ENCODE measurements at regions not wholly inside any gene's neighbourhood (a gene's known extent, or its start where the extent isn't known, plus 50 kb on each side); places are given as distances from the start of the nearest gene placed in this dataset.

DNA sequence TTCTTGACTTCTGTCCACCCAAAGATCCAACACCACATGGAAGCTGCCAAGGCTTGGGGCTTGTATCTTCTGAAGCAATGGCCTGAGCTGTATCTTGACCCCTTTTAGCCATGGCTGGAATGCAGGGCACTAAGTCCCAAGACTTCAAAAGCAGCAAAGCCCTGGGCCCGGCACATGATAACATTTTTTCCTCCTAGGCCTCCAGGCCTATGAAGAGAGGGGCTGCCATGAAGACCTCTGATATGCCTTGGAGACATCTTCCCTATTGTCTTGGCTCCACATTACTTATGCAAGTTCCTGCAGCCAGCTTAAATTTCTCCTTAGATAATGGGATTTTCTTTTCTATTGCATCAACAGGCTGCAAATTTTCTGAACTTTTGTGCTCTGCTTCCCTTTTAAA, 1252.6 kb upstream of the CITED2 start:
- ATAC-seq (ENCODE audit: low read depth) (no peak), DNase-seq (no peak)
- POLR2A ChIA-PET, result no interaction called here
- Mint-ChIP-seq H3K4me1 (no peaks in the 10 kb centered on the region), H3K9me3 (peaks cover 10% of the 10 kb centered on the region), H3K27me3 (no peaks in the 10 kb centered on the region), H3K4me3 (no peak overlapping the region), H3K27ac (no peak overlapping the region), H3K36me3 (no peaks in the 10 kb centered on the region)

DNA sequence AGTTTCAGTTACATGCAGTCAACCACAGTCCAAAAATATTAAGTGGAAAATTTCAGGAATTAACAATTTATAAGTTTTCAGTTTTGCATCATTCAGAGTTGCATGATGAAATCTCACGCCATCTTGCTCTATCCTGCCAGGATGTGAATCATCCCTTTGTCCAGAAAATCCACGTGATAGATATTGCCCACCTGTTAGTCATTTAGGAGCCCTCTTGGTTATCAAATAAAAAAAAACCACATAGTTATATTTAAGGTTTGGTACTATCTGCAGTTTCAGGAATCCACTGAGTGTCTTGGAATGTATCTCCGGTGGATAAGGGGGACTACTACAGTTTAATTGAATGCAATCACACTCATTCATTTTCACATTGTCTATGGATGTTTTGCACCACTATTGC, 1249.0 kb upstream of the CITED2 start:
- no peaks in the 10 kb centered on the region for H3K27me3 Mint-ChIP-seq
- no peaks in the 10 kb centered on the region for H3K4me1 Mint-ChIP-seq
- H3K36me3 Mint-ChIP-seq, result no peaks in the 10 kb centered on the region
- H3K4me3 Mint-ChIP-seq, result no peak overlapping the region
- DNase-seq (no peak), ATAC-seq (ENCODE audit: low read depth) (no peak)
- peaks cover 12% of the 10 kb centered on the region for H3K9me3 Mint-ChIP-seq
- POLR2A ChIA-PET, result no interaction called here
- no peak overlapping the region for H3K27ac Mint-ChIP-seq

DNA sequence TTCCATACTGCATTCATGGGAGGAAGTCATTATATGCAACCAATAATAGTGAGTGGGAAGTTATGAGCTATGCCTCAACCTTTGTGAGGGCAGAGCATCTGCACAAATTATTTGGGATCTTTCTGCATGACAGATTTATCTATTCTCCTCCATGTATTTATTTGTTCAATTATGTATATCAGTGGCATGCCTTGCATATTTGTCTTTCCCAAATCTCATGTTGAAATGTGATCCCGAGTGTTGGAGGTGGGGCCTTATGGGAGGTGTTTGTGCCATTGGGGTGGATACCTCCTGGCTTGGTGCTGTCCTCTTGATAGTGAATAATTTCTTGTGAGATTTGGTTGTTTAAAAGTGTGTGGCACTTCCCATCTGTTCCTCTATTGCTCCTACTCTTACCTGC, 1246.0 kb upstream of the CITED2 start:
- DNase-seq (no peak), ATAC-seq (ENCODE audit: low read depth) (no peak)
- H3K27me3 Mint-ChIP-seq, result no peaks in the 10 kb centered on the region
- peaks cover 2% of the 10 kb centered on the region for H3K9me3 Mint-ChIP-seq
- H3K4me1 Mint-ChIP-seq, result no peaks in the 10 kb centered on the region
- POLR2A ChIA-PET, result no interaction called here
- H3K36me3 Mint-ChIP-seq, result no peaks in the 10 kb centered on the region
- no peak overlapping the region for H3K27ac Mint-ChIP-seq
- H3K4me3 Mint-ChIP-seq, result no peak overlapping the region

DNA sequence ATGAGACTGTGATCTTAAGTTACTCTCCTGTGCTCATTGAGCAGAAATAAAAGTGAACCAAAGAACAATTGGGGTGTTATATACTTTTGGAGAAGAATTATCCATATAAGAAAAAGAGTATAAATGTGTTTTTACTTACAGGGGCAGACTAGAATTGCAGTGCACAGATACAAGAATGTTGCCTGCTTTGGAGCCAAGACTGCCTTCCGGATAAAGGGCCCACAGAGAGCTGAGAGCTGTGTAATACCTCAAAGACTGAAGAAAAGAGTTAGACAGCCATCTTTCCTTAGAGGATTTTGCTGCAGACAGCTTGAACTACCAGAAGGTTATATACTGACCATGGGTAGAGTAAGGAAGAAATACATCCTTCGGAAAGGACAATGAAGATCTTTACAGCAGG, 1235.5 kb upstream of the CITED2 start:
- Mint-ChIP-seq H3K9me3 (no peaks in the 10 kb centered on the region), H3K27me3 (peaks cover 2% of the 10 kb centered on the region), H3K27ac (no peak overlapping the region), H3K36me3 (no peaks in the 10 kb centered on the region), H3K4me1 (no peaks in the 10 kb centered on the region), H3K4me3 (no peak overlapping the region)
- POLR2A ChIA-PET, result no interaction called here
- DNase-seq (no peak), ATAC-seq (ENCODE audit: low read depth) (no peak)

DNA sequence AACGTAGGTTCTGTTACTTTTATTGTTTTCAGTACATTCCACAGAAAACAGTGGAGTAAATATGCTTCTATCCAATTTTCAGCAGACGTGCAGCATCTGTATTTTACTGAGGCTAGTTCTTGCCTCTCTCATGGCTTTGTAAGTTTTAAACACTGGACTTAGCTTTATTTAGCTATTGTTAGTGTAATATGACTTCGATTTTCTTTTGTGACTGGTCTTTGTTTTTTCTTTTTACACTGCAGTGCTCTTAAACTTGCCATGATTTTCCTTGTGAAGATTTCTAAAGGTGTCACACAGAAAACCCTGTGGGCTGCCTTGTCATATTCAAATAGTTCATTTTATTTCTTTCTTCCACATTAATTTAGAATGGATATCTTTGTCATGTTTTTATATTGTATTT, 1234.9 kb upstream of the CITED2 start:
- no peak overlapping the region for H3K4me3 Mint-ChIP-seq
- no peak overlapping the region for H3K27ac Mint-ChIP-seq
- H3K36me3 Mint-ChIP-seq, result no peaks in the 10 kb centered on the region
- peaks cover 2% of the 10 kb centered on the region for H3K27me3 Mint-ChIP-seq
- POLR2A ChIA-PET, result no interaction called here
- ATAC-seq (ENCODE audit: low read depth) (no peak), DNase-seq (no peak)
- H3K9me3 Mint-ChIP-seq, result no peaks in the 10 kb centered on the region
- no peaks in the 10 kb centered on the region for H3K4me1 Mint-ChIP-seq

DNA sequence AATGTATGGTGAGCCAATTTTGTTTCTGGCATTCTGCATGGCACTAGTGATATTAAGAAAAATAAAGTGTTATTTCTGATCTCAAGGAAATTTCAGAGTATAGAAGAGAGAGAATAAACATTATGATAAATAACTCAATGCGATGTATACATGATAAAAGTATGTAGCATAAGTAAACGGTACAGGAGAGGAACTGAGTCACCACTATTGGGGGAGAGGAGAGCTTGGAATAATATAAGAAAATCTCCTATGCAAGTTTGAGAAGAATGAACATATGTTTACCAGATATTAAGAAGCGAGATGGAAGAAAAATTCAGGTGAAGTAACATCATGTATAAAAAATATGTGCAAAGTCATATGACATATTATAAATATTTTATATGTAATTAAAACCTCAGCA, 1230.3 kb upstream of the CITED2 start:
- H3K27me3 Mint-ChIP-seq, result peaks cover 9% of the 10 kb centered on the region
- no peak for DNase-seq
- H3K36me3 Mint-ChIP-seq, result no peaks in the 10 kb centered on the region
- POLR2A ChIA-PET, result no interaction called here
- no peaks in the 10 kb centered on the region for H3K9me3 Mint-ChIP-seq
- H3K27ac Mint-ChIP-seq, result no peak overlapping the region
- H3K4me1 Mint-ChIP-seq, result no peaks in the 10 kb centered on the region
- no peak overlapping the region for H3K4me3 Mint-ChIP-seq
- ATAC-seq (ENCODE audit: low read depth), result no peak

DNA sequence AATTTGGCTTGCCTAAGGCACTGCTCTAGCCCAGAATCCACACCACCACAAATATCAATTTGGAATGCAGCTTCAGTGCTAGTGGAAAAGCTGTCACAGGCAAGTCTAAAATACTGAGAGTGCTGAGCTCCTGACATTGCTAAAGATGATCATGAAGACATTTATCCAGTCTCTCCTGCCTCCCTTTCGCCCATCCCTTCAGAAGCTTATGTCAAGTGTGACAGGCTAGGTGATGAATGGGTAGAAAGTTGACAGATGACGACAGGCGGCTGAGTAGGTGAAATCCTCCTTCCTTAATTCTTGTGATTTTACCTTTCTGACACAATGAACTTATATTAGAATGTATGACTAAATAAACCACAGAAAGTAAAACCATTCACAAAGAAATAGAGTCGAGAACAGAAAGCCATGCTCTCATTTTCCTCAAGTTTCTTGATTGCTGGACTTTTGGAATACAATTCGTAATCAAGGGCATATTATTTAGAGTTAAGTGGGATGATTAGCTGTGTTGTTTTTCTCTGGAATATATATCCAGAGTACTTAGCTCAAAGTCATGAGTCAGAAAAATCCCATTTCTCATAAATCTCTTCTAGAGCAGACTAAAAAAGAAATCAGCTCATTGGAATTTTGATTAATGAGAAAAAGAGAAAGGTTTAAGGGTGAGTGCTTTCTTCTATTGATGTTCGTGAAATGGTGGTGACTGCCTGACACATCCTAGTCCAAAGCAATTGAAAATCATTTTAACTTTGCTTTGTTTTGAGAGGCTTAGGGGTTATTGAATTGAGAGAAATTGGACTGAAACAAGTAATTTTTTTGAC, 1228.2 kb upstream of the CITED2 start:
- H3K4me3 Mint-ChIP-seq, result no peak overlapping the region
- peaks cover 9% of the 10 kb centered on the region for H3K27me3 Mint-ChIP-seq
- ATAC-seq (ENCODE audit: low read depth), result no peak
- no peak overlapping the region for H3K27ac Mint-ChIP-seq
- no peak for DNase-seq
- H3K4me1 Mint-ChIP-seq, result no peaks in the 10 kb centered on the region
- H3K36me3 Mint-ChIP-seq, result no peaks in the 10 kb centered on the region
- H3K9me3 Mint-ChIP-seq, result no peaks in the 10 kb centered on the region
- POLR2A ChIA-PET, result no interaction called here

DNA sequence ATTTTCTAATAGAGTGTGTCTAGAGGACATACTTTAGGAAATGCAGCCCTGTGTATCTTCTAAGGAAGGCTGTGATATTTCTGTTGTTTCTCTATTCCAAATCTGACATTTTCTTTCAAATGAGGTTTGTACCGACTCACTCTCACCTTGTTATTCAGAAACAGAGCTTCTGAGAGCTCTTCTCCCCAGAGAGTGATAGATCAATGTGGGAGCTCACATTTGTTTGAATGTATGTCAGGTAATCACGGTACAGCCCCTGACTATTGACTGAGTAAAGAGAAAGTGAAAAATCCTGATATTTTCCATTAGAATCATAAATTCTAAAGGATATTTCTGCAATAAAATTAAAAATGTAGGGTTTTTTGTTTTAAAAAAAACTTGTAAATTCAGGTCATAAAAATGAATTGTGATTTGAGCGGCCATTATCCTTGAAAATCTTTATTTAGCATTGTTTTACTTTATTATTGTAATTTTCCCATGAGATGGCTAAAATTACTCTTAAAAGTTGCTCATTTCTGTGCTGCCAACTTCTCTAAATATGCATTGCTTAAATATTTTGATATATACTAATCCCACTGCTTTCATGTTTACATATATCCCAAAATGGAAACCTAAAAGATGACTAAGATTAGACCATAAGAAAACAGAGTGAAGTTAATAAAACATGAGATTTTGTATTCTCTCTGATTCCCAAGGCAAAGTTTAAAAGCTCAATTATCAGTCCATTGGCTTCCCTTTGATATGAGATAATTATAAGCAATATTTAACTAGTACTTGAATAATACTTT, 1226.8 kb upstream of the CITED2 start:
- peaks cover 10% of the 10 kb centered on the region for H3K27me3 Mint-ChIP-seq
- no peak overlapping the region for H3K27ac Mint-ChIP-seq
- H3K36me3 Mint-ChIP-seq, result no peaks in the 10 kb centered on the region

DNA sequence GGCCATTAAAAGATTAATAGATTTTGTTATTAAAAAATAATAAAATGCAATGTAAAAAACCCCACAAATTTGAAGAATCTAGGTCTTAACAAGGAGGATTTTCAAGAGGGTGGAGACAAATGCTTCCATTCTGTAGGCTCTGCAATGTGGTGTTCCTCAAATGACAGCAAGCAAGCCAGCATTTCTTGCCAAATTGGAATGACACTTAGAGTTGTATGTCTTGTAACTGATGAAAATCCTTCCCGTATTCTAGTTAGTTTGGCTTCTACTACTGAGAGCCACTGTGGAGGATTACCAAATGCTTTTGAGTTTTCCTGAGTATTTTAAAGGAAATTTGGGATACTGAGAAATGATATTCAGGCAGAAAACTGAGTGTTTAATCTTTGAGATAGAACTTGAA, 1225.5 kb upstream of the CITED2 start:
- Mint-ChIP-seq H3K27ac (no peak overlapping the region), H3K4me3 (no peak overlapping the region), H3K27me3 (peaks cover 12% of the 10 kb centered on the region), H3K4me1 (no peaks in the 10 kb centered on the region), H3K36me3 (no peaks in the 10 kb centered on the region), H3K9me3 (no peaks in the 10 kb centered on the region)
- no peak for ATAC-seq (ENCODE audit: low read depth)
- POLR2A ChIA-PET, result no interaction called here
- no peak for DNase-seq

More for the DNA sequence above, 1226.8 kb upstream of the CITED2 start:
- Mint-ChIP-seq H3K9me3 (no peaks in the 10 kb centered on the region), H3K4me1 (no peaks in the 10 kb centered on the region), H3K4me3 (no peak overlapping the region)
- DNase-seq (no peak), ATAC-seq (ENCODE audit: low read depth) (no peak)
- POLR2A ChIA-PET, result no interaction called here

DNA sequence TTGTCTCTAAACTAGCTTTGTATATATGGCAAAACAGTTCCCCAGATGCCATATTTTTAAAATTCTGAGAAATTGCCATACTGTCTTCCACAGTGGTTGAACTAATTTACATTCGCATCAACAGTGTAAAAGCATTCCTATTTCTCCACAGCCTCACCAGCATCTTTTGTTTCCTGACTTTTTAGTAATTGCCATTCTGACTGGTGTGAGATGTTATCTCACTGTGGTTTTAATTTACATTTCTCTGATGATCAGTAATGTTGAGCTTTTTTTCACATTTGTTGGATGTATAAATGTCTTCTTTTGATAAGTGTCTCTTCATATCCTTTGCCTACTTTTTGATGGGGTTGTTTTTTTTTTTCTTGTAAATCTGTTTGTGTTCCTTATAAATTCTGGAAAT, 1222.7 kb upstream of the CITED2 start:
- no peak for DNase-seq
- H3K4me1 Mint-ChIP-seq, result no peaks in the 10 kb centered on the region
- peaks cover 4% of the 10 kb centered on the region for H3K36me3 Mint-ChIP-seq
- H3K9me3 Mint-ChIP-seq, result peaks cover 5% of the 10 kb centered on the region
- POLR2A ChIA-PET, result no interaction called here
- H3K27ac Mint-ChIP-seq, result no peak overlapping the region
- no peak overlapping the region for H3K4me3 Mint-ChIP-seq
- peaks cover 18% of the 10 kb centered on the region for H3K27me3 Mint-ChIP-seq
- ATAC-seq (ENCODE audit: low read depth), result no peak

DNA sequence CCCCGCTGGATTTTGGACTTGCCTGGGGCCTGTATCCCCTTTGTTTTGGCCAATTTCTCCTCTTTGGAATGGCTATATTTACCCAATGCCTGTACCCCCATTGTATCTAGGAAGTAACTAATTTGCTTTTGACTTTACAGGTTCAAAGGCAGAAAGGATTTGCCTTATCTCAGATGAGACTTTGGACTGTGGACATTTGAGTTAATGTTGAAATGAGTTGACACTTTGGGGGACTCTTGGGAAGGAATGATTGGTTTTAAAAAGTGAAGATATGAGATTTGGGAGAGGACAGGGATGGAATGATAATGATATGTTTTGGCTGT, 1220.3 kb upstream of the CITED2 start:
- Mint-ChIP-seq H3K27me3 (peaks cover 12% of the 10 kb centered on the region), H3K4me1 (no peaks in the 10 kb centered on the region), H3K36me3 (peaks cover 4% of the 10 kb centered on the region), H3K9me3 (peaks cover 5% of the 10 kb centered on the region), H3K27ac (no peak overlapping the region), H3K4me3 (no peak overlapping the region)
- POLR2A ChIA-PET, result no interaction called here
- DNase-seq, result no peak
- ATAC-seq (ENCODE audit: low read depth), result no peak

DNA sequence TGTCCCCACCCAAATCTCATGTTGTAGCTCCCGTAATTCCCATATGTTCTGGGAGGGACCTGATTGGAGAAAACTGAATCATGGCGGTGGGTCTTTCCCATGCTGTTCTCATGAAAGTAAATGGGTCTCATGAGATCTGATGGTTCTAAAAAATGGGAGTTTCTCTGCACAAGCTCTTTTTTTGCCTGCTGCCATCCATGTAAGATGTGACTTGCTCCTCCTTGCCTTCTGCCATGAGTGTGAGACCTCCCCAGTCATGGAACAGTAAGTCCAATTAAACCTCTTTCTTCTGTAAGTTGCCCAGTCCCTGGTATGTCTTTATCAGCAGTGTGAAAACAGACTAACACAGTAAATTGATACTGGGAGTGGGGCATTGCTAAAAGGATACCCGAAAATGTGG, 1218.4 kb upstream of the CITED2 start:
- H3K27ac Mint-ChIP-seq, result no peak overlapping the region
- peaks cover 12% of the 10 kb centered on the region for H3K27me3 Mint-ChIP-seq
- H3K4me3 Mint-ChIP-seq, result no peak overlapping the region
- POLR2A ChIA-PET, result no interaction called here
- ATAC-seq (ENCODE audit: low read depth) (no peak), DNase-seq (no peak)
- peaks cover 5% of the 10 kb centered on the region for H3K9me3 Mint-ChIP-seq
- H3K36me3 Mint-ChIP-seq, result peaks cover 4% of the 10 kb centered on the region
- no peaks in the 10 kb centered on the region for H3K4me1 Mint-ChIP-seq

DNA sequence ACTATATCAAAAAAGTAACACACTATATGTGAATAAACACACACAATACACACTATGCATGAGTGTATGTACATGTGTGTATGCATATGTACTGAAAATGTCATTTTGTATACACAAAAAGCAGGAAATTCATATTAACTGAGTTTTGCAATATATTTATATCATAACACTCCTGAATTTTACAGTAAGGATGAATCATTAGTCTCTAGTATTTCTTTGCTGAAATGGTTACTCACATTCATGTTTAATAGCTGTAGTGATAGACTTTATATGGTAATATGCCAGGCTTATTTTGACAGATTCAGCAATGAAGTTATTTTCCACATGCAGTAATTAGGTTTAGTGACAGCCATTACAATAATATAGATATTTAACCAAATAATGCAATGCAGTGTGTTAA, 1216.2 kb upstream of the CITED2 start:
- no peak for ATAC-seq (ENCODE audit: low read depth)
- H3K27me3 Mint-ChIP-seq, result peaks cover 10% of the 10 kb centered on the region
- POLR2A ChIA-PET, result no interaction called here

DNA sequence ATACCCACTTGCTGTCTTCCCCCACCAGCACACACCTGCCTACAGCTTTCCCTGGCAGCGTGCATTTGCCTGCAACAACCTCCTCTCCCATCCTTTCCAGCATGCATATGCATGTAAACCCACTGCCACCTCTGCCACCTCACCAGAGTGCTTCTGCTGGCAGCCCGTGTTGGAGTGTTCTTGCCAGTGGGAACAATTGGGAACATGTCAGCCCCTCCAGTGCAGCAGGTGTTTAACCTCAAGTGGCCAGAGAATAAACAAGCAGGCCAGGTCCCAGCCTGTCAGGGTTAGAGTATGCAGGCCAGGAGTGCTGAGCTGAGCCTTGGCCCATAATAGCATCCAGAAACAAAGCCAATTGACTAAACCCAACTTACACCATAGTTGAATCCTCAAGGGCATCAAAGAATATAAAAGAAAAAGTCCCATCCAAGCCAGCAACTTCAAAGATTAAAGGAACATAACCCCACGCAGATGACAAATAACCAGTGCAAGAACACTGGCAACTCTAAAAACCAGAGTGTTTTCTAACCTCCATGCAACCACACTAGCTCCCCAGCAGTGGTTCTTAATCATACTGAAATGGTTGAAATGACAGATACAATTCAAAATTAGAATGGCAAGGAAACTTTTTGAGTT, 1212.1 kb upstream of the CITED2 start:
- ATAC-seq (ENCODE audit: low read depth) (peak; percentile 79), DNase-seq (no peak)
- Mint-ChIP-seq H3K36me3 (peaks cover 17% of the 10 kb centered on the region), H3K9me3 (peaks cover 3% of the 10 kb centered on the region), H3K27me3 (peaks cover 13% of the 10 kb centered on the region), H3K4me3 (peak overlapping the region; percentile 55), H3K4me1 (peaks cover 30% of the 10 kb centered on the region), H3K27ac (peak overlapping the region; percentile 76)
- POLR2A ChIA-PET, result no interaction called here

More for the DNA sequence above, 1216.2 kb upstream of the CITED2 start:
- H3K4me3 Mint-ChIP-seq, result no peak overlapping the region
- H3K9me3 Mint-ChIP-seq, result peaks cover 5% of the 10 kb centered on the region
- no peak overlapping the region for H3K27ac Mint-ChIP-seq
- peaks cover 9% of the 10 kb centered on the region for H3K36me3 Mint-ChIP-seq
- no peak for DNase-seq
- H3K4me1 Mint-ChIP-seq, result peaks cover 9% of the 10 kb centered on the region

All from activated naive CD8-positive, alpha-beta T cell treated with anti-CD3 and anti-CD28 coated beads, Interleukin-2, amount 10 ng/mL, durations not matched to agents 7 days and 5 days (primary cell).